Activated naive CD4-positive, alpha-beta T cell treated with Interleukin-2 at 50 U/mL for 16 hours (primary cell): ENCODE measurements at regions not wholly inside any gene's neighbourhood (a gene's known extent, or its start where the extent isn't known, plus 50 kb on each side); places are given as distances from the start of the nearest gene placed in this dataset.

Source experiments
- DNase-seq: peaks from one replicate; pipeline ENCODE4 v3.0.0-alpha.2; 2020

DNA sequence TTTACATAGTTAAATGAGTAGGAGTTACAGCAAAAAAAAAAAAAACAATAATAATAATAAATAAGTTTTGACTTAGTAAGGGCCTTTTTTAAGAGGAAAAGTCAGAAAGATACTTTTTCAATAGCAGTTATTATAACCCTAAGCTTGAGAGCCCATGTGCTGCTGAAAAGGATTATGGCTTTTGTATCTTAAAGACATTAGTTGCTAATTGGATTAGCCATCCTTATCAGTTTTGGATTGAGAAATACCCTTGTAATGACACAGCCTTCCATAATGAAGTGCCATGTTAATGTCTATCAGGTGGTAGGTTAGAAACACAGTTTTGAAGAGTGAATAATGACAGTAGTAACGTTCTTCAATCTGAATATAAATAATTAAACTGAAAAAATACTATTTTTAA is 554.0 kb downstream of the RIT2 start:
- DNase-seq, result no peak

DNA sequence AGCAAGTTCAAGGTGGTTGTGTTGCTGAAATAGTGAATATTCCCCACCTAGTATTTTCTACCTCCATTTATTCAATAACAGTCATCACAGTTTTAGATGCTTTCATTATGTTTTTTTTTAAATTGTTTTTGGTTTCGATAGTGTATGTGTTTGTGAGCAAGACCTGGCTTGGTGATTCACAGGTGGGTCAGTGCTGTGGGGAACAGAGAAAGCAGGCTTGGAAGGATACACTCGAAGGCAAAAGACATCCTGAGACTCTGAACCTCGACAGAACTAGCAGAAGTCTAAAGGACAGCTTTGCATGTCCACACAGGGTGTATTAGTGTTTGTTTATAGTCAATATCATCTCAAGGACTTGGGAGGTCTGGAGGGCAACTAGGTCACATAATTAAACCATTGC is 551.5 kb downstream of the RIT2 start:
- DNase-seq, result no peak

DNA sequence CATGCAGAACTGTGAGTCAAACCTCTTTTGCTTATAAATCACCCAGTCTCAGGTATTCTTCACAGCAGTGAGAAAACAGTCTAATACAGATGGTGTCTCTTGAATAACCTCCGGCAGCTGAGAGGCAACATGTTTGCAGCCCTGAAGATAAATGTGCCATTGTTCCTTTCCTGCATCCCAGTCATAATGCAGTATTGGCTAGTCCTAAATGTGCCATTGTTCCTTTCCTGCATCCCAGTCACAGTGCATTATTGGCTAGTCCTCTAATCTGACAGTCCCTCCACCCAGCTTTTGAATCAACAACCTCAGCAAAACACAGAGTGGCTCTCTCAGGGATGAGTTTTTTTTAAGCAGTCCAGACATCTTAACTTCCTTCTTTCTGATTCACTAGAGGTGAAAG is 550.7 kb downstream of the RIT2 start:
- no peak for DNase-seq

DNA sequence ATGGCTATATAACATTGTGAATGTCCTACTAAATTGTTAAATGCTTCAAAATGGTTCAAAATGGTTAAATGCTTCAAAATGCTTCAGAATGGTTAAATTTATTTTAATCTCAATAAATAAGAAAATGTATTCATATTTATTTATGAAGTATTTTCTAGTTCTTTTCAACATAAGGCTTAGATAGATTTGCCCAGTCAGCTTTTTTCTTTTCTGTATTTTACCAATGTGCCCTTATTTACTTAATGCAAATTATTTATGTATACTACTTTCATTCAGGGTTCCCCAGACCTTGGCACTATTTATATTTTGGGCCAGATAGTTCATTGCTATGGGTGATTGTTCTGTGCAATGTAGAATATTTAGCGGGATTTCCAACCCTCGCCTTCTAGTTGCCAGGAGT is 546.7 kb downstream of the RIT2 start:
- DNase-seq, result no peak

DNA sequence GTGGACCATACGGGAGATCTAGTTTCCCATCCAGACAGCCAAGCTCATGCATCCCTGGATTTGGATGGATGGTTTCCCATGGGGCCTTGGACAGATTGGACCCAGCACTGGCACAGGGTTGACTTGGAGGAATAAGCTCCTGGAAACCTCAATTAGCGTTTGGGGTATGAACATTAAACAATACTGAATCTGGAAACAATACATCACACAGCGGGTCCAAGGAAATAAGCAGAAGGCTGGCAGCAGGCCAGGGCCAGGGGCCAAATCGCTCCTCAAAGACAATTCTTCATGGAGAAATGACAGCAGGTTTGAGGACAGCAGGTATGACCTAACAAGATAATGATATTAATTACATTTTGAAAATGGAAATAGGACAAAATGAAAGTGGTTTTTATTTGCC is 540.6 kb downstream of the RIT2 start:
- DNase-seq, result no peak

DNA sequence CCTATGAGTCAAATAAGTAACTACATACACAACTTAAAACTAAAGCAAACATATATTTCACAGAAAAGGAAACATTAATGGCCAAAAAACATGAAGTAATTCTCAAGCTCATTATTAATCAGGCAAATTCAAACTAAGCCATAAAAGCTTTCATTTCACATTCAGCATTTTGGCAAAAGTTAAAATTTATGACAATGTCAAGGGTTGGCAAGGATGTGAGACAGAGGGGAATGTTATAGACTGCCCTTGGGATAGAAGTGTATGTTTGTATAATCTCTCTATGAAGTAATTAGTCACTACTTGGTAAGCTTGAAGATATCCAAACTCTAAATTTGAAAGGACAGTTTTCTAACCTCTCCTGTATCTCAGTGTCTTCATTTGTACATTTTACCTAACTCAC is 539.4 kb downstream of the RIT2 start:
- no peak for DNase-seq

DNA sequence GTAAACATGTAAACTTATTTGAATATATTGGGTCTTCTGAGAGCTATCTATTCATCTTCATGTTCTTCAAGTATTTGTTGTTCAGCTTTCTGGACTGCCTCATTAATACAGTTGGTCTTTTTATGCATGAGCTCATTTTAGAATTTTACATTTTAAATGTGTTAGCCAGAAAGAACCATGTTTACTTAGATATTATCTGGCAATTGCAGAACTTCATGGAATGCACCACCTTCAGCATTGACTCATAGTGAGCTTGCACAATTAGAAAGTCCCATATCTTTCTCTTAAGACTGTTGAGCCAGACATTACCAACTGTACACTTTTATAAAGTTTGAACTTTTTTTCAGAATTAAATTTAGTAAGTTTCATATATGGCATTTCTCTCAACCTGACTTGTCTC is 536.7 kb downstream of the RIT2 start:
- DNase-seq, result no peak

DNA sequence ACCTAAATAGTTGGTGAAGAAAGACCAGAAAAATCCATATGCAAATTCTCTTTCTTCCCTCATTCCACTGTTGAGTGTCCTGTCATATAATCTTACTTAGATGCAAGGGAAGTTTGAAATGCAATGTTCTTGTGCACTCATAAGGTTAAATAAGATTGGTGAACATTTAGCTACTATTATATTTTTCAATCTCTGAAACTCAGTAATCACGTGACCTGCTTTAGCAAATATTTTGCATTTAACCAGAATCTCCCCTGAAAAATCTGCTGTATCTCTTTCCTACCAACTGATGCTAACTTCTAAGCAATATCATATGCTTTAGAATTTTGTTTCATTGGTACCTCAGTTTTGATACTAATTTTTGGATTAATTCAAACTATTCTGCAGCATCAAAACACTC is 533.2 kb downstream of the RIT2 start:
- no peak for DNase-seq

DNA sequence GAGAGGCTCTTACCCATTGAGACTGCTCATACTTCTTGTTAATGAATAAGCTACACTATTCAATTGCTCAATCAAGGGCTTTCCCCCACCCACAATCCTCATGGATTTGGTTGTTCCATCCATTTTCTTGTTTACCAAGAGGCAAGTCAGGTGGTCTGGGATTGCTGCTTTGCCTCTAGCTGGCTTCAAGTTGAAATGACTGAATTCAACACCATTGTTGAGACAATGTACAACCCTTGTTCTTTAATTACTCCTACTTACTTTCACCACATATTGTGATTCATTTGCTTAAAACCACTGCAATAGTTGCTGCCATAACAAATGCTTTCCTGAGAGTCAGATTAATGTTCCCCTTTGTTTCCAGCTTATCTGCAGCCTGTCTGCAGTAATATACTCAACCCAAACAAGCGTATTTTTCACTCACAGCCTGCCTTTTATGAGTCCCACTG is 532.2 kb downstream of the RIT2 start:
- no peak for DNase-seq

DNA sequence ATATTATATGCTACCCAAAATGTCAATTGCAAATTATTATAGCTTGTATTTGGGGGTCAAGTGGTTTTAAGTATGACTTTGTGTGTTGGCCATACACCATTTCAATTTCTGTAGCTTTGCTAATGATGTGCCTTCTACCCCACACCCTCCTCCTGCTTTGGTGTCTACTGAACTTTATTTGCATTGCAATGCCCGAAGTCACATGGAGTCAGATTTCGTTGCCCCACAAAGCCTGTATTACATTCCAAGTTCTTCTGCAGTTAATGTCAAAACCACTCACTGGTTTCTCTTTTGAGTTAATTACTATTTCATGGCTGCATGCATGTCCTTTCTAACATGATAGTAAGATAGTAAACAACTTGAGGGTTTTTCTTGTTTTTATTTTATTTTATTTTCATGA is 528.9 kb downstream of the RIT2 start:
- no peak for DNase-seq

DNA sequence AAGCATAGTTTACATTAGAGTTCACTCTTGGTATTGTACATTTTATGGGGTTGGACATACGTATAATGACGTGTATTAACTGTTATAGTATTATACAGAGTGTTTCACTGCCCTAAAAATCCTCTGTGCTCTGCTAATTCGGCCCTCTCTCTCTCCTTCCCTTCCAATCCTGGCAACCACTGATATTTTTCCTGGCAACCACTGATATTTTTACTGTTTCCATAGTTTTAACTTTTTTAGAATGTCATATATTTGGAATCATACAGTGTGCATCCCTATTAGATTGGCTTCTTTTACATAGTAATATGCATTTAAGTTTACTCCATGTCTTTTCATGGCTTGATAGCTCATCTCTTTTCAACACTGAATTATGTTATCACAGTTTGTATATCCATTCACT is 526.7 kb downstream of the RIT2 start:
- no peak for DNase-seq

DNA sequence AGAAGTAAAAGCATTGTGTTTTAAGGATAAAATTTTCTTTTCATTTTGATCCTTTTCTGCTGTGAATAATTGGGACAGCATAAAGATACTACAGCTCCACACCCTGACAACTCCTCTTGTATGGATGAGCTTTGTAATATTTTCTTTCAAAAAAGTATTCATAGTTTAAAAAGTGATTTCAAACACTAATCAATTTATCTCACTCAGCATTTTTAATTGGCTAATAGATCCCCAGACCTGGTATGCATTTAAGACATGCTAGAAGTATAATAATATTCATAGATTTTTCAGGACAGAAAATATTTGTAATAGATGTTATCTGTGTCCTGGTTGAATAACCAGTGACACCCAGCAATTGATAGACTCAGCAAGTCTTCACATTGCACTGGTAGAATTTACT is 510.7 kb downstream of the RIT2 start:
- no peak for DNase-seq

DNA sequence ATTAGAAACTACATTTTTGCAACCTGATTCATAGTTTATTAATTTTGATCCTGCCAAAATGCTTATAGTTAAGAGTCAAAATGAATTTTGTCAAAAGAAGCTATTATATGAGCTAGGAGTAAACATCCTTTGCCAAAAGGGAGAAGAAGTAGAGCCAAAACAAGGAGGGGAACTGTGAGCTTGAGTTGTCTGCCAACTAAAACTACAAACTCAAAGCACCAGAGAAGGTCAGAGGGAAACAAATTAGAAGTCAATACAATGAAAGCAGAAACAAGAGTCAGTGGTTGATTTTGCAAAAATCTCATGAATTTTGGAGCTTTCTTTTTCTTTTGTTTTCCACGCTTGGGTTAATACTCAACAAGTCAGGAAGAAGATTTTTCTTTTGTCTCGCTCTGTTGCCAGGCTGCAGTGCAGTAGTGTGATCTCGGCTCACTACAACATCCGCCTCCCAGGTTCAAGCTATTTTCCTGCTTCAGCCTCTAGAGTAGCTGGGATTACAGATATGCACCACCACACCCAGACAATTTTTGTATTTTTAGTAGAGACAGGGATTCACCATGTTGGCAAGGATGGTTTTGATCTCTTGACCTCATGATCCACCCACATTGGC is 508.5 kb downstream of the RIT2 start:
- no peak for DNase-seq

DNA sequence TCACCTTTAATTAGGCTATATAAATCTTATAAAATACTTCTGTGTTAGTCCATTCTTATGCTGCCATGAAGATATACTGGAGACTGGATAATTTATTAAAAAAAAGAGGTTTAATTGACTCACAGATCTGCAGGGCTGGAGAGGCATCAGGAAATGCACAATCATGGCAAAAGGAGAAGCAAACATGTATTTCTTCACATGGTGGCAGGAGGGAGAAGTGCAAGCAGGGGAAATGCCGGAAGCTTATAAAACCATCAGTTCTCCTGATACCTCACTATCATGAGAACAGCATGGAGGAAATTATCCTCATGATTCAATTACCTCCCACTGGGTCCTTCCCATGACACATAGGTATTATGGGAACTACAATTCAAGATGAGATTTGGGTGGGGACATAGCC is 504.4 kb downstream of the RIT2 start:
- DNase-seq, result no peak

DNA sequence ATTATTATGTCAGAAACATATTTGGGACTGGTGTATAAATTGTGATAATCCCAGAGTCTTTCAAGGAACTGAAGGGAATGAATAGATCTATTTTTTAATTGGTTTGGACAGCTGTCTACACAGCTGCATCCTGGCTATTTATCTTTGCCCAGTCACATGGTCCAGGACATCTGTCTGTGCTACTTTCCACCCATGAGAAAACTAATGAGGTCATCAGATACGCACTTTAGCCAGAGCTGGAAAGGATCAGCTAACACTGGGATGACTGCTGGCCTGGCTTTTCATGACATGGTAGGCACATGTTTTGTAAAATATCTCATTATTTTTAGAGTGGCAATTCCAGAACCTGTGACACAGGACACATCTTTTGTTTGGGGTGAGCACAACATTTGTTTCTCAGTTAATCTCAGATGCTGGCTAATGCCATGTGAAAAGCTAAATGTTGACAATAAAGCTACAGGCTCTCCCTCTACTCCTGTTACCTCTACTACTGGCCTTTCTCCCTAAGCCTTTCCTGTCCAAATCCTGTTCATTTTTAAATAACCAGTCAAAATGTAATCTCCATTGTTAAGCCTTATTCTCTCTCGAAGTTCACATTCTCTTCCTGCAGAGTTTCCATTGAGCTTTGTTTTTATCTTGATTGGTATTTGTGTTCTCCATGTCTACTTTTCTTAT is 500.7 kb downstream of the RIT2 start:
- no peak for DNase-seq

DNA sequence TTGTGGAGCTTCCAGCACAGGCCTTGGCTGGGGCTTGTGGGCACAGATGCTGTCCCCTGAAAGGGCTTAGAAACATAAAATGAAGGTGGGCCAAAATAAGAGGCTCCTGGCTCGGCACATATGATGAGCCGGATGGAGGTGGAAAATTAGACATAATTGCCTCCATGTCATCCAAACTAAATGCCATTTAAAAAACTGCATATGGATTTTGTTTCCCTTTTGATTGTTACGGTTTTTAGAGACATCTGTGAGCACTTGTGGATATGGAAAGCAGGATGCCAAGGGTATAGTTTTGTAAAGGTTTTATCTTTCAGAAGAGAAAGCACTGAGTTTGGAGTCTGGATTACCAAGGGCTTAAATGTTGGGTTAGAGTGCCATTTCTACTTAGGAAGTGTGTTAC is 498.3 kb downstream of the RIT2 start:
- no peak for DNase-seq

DNA sequence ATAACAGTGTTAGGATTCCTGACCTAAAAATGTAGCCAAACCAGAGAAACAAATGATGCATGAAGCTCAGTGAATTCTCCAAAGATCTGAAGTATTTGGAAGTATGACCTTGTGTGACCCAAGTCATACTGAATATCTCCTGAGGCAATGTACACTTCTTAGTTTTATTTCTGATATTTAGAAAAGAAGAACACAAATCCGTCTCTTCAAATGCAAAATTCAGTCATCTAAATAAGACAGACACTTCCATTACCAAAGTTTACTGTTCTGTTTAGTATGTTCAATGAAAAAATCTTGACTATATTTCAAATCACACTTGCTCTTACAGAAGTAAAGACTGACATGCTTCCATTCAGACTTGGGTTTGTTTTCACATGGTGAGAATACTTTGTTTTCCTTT is 495.7 kb downstream of the RIT2 start:
- DNase-seq, result no peak

DNA sequence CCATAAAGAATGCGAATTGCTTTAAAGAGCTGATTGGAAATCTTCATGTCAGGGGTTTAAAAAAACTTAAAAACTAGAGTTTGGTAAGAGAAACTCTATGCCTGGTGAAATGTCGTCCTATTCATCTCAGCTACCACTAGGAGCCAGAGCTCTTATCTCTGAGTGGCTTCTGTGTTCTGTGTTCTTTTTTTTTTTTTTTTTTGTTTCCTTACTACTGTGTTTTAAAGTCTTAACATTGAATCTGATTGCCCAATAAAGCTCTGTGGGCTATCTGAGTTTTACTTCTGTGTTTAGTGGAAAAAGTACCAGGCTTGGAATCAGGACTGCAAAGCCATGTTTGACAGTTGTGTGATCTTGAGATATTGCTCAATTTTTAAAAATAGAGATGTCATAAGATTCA is 494.8 kb downstream of the RIT2 start:
- no peak for DNase-seq

DNA sequence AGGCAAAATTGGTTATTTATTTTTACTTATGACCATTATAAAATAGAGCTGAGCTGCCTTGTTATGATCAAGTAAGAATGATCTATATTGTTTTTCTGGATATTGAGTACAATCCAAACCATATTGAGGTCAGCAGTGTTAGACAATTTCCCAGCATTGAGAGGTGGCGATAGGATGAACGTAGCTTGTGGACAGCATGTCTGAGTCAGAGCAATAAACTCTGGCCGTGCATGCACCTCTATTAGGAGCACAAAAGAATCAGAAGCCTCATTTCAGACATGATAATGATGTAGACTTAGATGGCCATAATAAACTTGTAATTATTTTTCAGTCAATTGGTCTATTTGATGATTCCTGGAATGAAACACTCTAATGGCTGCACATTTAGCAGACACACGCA is 491.6 kb downstream of the RIT2 start:
- no peak for DNase-seq

DNA sequence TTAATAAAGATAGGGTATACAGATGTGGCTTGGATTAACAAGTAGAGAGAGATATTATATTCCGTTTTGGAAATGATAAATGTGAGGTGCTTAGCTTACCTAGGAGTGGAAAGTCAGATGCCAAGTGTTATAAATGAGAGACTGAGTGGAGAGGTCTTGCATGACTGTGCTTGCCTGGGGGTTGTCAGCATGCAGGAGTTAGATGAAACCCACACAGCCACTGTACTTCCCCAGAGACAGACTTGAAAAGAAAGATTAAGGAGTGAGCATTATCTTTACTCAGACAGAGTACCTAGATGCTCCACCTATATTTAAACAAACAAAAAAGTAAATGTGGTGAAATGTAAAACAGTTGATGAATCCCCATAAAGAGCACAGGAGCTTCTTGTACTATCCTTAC is 482.7 kb downstream of the RIT2 start:
- DNase-seq, result no peak

DNA sequence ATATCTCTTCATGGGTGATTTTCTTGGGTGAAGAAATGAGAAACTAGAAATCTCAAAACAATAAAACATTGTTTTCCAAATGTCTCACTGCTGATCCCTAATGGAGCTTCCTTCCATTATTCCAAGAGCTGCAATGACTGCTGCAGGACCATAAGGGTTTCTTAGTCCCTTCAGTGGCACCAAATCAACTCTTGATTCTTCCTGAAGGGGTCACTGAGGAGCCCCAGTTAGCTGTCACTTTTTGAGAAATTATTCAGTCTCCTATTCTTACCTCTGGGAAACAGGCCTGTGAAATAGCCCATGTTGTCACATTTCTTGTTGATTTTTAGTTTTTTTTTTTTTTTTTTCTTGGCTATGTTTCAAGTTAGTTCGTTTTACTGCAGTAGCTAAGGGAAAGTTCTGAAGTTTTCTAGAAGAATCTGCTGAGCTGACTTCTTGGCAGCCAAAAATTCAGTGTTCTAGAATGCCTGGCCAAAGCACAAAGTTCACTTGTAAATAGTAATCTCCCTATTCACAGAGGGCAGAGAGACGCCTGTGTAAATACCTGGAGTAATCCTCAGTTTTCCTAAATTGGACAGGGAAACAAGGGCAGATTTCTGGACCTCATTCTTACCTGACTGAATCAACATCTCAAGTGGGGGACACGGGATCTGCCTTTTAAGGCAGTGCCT is 480.0 kb downstream of the RIT2 start:
- no peak for DNase-seq

DNA sequence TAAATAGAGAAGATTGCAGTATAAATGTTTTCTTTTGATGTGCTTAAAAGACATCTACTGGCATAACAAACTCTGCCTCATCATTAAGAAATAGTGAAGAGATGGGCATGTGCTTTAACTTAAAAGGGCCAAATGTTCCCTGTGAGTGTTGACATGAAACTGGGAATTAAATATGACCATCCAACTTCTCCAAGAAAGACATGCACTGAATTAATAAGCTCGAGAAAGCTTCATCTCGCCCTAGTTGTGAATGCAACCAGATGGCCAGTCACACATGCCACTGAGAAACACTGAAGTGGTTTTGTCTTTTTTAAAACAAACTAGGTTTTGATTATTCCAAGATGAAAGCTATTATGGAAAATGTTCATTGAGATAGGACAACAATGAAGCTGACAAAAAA is 479.2 kb downstream of the RIT2 start:
- DNase-seq, result no peak

DNA sequence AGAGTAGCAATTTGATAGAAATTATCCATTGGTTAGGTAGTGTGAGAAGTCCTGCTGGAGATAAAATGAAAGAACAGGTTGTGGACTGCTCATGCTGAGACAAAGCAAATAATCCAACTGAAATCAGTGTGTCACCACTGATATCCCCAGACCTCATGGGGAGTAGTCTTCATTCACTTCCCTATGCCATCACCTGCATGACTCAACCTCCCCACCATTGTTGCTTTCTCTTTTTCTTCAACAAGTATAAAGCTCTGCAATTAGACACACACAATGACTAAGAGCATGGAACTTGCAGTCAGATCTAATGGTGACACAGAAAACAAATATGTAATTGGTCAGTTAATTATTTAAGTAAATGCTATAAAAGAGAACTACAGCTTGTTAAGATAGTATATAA is 475.3 kb downstream of the RIT2 start:
- no peak for DNase-seq

DNA sequence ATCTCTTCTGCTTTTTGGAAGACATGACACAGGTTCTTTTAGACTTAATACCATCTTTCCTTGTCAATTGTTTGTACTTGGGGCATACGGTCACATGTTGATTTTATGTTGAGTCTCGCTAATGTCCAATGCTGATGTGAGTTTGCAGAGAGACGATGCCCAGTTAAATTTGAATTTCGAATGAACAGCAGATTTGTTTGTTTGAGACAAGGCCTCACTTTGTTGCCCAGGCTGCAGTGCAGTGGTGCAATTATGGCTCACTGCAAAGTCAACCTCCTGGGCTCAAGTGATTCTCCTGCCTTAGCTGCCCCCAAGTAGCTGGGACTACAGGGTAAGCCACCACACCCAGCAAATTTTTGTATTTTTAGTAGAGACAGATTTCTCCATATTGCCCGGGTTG is 473.5 kb downstream of the RIT2 start:
- DNase-seq, result no peak

DNA sequence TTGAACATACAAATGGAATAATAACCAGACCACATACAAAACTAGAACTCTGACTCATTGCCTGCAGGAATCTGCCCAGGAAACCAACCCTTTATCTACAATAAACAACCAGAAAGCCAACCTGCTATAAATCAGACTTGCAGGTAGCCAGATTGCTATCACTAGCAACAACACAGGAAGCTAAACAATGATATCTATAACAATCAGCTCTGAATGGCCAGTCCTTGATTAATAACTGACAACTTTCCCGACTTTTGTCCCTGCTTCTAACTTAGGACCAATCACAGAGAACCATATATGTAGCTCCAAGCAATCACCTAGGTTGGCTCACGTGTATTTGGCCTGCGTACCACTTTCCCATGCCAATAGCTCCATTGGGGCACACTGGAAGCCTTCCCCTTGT is 470.8 kb downstream of the RIT2 start:
- DNase-seq, result no peak
